ENCODE measurements at regions not wholly inside any gene's neighbourhood (a gene's known extent, or its start where the extent isn't known, plus 50 kb on each side); places are given as distances from the start of the nearest gene placed in this dataset.

DNA sequence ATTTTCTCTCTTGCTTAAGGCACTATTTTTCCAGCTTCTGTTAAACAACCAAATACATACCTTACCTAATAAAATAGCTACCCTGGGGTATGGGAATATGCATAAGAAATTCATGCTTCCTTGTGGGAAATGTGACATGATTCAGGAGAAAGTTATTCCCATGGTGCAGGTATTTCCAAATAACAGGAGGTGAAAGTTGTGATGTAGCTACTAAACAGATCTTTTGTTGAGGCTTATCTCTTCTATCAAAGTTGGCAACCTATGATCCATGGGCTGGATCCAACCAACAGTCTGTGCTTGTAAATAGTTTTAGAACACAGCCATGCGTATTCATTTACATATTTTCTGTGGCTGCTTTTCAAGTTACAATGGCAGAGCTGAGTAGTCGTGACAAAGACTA, 177.8 kb upstream of the NBEA start:
- no peak for DNase-seq (ENCODE audit: extremely low read depth in 1 of 2, low read depth in 1 of 2)

DNA sequence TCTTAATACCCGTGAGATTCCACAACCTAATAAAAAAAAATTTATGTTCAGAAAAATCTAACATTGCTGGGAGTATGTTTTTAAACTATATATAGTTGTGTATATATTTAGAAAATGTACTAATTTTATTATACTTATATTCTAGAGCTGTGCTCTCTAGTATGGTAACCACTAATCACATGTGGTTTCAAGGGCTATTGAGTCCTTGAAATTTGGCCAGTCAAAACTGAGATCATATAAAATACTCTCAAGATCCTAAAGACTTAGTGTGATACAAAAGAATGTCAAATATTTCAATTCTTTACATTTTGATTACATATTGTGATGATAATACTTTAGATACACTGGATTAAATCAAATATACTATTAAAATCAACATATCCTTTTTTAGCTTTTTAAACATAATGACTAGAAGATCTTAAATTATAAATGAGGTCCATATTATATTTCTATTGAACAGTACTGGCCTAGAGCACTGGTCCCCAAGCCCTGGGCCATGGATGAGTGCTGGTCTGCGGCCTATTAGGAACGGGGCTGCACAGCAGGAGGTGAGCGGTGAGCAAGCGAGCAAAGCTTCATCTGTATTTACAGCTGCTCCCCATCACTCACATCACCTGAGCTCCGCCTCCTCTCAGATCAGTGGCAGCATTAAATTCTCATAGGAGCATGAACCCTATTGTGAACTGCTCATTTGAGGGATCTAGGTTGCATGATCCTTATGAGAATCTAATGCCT, 176.5 kb upstream of the NBEA start:
- no peak for DNase-seq (ENCODE audit: extremely low read depth in 1 of 2, low read depth in 1 of 2)

DNA sequence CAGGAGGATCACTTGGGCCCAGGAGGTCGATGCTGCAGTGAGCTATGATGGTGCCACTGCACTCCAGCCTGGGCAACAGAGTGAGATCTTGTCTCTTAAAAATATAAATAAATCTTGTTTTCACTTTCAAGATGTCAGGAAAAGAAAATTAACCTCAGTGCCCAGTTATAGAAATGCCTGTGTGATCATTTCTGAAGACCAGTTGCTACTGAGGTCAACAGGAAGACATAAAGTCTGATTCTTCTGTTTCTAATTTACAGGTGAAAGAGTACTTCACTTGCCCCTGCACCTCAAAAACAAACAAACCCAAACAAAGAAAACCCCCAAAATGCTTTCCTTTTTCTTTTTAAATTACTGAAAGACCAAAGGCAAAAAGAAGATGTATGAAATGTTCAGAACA, 174.3 kb upstream of the NBEA start:
- no peak for DNase-seq (ENCODE audit: extremely low read depth in 1 of 2, low read depth in 1 of 2)

DNA sequence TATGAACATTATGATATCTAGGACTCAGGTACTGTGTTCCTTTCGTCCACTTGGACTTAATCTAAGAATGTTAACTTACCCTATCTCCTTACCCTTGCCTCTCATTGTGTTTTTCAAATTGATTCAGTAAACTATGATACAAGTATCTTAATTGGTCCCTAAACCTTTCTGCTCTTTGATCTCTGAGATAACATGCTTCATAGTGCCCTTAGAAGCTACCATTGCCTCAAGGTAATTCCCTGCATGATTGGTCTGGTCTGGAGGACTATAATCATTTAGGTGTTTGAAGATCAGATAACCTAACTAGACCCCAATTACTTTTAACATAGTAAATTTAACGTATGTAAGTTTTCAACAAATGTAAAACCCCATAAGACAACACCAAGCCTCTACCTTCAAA, 169.9 kb upstream of the NBEA start:
- no peak for DNase-seq (ENCODE audit: extremely low read depth in 1 of 2, low read depth in 1 of 2)

DNA sequence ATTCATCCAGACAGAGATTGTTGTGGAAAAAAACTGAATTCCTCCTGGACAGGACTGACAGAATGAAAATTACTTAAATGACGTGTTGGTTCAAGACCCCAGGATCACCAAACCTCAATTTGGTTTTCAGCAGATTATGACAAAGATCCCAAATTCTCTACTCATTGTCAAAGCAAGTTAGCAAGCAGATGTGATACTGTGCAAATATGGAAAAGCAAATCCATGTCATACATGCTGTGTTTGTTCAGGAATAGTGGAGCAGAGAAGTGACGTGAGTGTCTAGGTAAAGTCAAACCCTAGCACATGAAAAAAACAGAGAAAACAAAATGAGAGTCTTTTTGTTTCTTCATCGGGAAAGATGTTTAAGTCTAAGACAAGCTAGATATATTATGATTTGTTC, 169.2 kb upstream of the NBEA start:
- DNase-seq (ENCODE audit: extremely low read depth in 1 of 2, low read depth in 1 of 2): no peak

DNA sequence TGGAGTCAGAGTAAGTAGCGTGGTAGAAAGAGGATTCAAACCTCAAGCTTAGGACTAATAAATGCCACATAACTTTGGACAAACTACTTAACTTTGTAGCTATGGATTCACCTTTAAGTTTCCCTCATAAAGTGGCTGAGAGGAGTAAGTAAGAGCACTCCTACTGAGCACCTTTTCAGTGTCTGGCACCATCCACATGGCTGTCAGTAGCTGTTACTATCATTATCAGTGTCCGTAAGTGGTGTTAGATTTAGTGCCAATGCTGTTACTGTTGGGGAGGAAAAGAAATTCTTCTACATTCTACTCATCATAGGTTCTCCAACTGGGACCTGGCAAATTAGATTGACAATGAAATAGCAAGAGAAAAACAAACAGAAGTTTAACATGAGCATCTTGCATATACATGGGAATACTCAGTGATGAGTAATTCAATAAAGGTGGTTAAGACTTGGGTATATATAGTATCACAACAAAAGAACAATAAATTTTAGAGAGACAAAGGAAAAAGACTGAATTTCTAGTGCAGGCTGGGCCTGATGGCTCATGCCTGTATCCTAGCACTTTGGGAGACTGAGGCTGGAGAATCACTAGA, 165.6 kb upstream of the NBEA start:
- no peak for DNase-seq (ENCODE audit: extremely low read depth in 1 of 2, low read depth in 1 of 2)

DNA sequence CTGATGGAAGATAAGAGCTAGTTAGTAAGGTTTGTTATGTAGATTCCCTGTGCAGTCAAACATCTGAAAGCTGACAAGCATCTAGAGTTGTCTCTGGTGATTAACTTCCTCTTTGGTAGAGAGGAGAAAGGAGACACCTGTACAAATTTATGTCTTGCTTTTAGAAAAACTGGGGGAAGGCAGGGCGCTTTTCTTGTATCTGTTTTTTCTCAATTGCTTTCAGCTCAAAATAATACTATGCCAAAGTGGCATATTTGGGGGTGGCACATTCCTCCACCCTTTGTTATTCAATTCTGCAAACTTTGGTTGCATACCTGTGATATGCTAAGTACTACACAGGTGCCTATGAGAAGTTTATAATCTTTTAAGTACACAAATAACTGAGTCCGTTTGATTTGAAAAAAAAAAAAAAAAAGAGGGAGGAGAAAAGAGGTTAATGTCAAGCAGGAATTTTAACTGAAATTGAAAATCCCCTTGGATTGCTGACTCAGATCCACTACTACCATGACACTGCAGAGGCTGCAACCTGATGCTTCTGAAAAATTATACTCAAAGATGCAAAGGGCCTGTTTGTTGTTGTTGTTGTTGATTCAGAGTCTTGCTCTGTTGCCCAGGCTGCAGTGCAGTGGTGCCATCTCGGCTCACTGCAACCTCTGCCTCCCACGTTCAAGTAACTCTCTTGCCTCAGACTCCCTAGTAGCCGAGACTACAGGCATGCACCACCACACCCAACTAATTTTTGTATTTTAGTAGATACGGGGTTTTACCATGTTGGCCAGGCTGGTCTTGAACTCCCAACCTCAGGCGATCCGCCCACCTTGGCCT, 164.8 kb upstream of the NBEA start:
- no peak for DNase-seq (ENCODE audit: extremely low read depth in 1 of 2, low read depth in 1 of 2)

DNA sequence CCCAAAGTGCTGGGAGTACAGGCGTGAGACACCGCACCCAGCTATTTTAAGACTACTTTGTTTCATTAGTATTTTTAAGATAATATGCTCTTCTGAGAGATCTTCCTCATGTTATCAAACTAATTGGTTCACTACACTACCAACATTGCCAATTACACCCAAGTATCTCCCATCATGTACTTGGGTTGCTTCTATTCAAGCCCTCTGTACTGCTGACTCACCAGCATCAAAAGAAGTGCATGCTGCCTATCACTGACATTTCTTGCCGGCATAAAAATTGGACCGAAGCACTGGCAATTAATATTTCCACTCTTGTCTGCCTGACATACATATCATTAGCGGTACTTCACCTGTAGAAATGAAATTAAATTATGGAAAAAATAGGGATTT, 164.2 kb upstream of the NBEA start:
- no peak for DNase-seq (ENCODE audit: extremely low read depth in 1 of 2, low read depth in 1 of 2)

DNA sequence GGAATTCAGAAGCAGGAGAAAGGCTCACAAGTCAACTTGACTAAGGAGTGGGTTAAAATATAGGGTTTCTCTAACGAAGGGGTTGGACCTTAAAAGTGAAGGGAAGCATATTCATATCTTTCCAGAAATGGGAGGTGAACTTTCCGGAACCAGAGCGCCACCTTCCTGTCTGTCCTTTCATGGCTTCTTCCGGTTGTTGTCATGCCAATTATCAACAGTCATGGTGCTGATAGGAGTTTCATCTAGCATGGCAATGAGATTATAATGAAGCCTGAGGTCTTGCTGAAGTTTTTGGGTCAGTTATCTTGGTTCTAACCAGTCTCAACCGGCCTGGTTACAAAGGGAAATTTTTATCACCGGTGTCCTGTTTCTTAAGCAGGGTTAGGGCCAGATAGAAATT, 162.9 kb upstream of the NBEA start:
- no peak for DNase-seq (ENCODE audit: extremely low read depth in 1 of 2, low read depth in 1 of 2)

DNA sequence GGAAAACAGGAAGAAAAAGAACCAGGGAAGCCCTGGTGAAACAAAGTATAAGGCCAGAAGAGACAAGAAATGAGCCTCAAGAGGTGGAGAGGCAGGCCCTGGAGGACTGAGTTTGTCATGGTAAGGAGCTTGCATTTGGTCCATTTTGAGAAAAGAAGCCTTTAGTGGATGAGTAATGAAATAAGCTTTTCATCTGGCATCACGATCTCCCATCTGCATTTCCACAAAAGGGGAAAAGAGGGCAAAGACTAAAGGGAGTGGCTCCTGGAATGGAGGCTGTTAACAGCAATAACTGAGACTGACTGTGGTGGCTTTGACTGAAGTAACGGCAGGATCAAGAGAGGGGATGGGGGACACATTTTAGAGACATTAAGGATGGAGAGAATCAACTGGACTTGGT, 148.8 kb upstream of the NBEA start:
- no peak for DNase-seq (ENCODE audit: extremely low read depth in 1 of 2, low read depth in 1 of 2)

DNA sequence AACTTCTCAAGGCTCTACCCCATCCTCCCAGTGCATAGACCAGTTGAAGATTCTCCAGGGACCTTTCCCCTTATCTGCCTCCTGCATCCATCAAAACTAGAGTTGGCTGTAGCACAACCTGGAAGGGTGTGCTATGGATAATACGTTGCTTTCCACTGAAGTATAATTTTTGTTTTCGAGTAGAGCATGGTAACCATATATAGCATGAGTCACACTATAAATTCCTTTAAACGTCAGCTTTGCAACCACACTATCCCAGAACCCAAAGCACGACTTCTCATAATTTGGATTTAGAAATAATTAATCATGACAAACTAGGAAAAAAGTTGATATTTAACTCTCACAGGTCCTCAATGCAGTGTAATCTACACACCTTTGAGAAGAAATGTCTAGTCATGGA, 138.3 kb upstream of the NBEA start:
- no peak for DNase-seq (ENCODE audit: extremely low read depth in 1 of 2, low read depth in 1 of 2)

DNA sequence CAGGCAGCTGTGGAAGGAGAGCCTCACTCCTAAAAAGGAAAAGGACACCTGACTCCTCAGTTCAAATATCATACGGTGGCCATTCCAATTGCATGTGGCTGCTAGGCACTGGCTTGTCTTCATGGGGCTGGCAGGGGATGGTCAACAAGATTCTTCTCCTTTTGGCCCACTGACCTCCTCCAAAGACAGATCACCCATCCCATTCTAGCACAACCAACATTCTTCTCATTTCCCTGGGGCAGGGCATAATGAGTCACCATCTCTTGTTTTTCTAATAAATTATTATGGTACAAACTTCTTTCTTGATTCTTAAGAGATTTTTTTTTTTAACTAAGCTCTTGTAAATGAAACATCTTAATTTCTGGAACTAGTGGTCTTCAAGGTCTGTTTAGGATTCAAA, 136.7 kb upstream of the NBEA start:
- no peak for DNase-seq (ENCODE audit: extremely low read depth in 1 of 2, low read depth in 1 of 2)

DNA sequence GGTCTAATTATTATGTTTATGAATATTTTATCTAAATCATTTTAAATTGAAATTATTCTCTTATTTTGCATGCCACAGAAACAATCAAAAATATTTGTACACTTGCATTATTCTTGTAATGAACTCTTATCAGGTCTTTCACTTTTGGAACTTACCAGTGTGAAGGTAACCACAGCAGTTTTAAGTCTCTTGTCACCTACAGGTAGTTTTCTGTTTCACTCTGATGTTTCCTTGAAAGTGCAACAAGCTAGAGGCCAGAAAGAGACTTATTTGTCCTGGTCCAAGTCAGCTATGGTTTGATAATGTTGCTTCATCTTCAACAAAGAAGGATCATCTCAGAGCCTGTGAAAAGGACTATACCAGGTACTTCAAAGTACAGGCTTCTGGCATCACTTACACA, 133.4 kb upstream of the NBEA start:
- DNase-seq (ENCODE audit: extremely low read depth in 1 of 2, low read depth in 1 of 2): no peak

DNA sequence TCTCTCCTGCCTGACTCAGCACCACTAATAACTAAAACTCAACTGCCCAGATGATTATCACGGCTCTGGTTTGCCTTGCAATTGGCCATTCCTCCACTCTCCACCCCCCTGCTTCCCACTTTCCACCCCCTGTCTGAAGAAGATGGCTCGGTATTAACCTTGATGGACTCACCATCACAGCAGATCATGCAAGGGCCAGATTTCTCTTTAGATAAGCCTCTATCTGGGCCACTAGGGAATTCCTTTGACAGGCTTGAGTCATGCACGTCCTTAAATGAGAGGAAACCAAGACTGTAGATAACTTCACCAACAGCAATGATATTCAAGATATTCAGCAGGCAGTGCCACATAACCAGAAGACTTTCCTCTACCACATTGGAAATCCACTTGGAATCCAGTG, 131.1 kb upstream of the NBEA start:
- no peak for DNase-seq (ENCODE audit: extremely low read depth in 1 of 2, low read depth in 1 of 2)

DNA sequence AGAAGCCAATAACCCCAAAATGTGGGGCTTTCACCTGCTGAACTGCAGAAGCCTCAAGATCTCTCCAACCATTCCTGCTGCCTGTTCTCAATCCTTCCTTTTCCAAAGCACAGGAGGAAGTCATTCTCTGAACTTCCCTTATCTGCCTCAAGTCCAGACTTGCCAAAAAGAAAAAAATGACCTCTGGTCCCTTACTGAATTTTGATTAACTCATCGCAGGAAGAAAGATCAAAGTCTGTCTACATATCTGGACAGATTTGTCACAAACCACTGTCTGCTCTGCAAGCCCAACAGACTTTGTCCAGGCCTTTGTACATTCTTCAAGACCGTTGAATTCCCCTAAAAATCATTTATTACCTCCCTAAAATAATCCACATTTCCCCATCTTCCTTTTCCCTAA, 126.5 kb upstream of the NBEA start:
- no peak for DNase-seq (ENCODE audit: extremely low read depth in 1 of 2, low read depth in 1 of 2)

DNA sequence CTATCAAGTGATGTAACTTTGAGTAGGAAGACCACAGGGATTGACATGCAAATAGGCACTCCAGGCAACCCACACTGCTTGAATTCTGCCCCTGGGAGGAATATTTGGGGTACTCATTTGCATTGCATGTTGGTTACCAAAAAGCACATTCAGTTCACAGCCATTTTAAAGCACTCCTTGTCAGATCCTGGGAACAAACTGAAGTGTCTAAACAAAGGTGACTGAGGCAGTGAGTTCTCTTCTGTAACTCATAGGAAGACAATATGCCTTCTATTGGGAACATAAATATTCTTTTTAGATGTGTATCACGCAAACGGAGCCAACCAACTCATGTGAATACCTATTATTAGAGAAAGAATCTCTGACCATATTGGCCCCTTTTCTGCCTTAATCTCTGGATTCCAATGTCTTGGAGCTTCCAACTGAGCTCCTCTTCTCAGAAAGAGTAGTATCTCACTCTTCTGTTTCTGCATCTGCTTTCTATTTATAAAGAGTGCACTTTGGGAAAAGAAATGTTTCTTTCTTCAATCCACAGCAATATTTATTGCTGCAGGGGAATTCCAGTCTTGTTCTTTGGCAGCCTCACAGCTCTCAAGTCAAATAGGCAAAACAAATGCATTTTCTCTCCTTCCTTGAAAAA, 125.7 kb upstream of the NBEA start:
- no peak for DNase-seq (ENCODE audit: extremely low read depth in 1 of 2, low read depth in 1 of 2)

DNA sequence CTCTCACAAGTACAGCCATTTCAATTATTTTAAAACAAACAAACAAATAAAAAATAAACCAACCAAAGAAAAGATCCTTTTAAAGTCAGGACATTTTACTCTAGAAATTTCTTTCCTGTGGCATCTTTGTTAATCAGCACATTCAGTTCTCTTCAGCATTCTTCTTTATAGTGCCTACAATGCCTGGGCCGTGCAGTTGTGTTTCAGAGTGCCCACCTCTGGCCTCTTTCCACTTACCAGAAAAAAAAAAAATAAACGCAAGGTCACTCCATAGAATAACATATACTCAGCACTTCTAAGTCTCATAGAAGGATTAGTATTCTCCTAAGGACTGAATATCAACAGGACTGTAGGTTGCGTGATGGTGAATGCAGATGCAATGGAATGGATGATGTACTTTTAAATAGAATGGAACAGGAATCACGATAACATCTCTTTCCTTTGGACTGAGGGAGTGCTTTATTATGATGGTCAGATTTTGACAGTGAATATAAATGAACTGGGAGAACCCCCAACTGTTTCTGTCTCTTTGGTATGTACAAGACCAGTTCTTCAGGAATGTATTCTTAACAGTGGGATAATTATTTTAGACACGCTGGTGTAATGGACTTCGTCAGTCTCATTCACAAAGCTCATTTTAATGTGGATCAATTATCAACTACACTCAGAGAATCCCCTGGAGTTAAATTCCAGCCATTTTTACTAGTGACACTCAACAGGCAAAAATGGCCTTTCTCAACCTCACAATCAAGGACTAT, 125.0 kb upstream of the NBEA start:
- DNase-seq (ENCODE audit: extremely low read depth in 1 of 2, low read depth in 1 of 2): no peak

DNA sequence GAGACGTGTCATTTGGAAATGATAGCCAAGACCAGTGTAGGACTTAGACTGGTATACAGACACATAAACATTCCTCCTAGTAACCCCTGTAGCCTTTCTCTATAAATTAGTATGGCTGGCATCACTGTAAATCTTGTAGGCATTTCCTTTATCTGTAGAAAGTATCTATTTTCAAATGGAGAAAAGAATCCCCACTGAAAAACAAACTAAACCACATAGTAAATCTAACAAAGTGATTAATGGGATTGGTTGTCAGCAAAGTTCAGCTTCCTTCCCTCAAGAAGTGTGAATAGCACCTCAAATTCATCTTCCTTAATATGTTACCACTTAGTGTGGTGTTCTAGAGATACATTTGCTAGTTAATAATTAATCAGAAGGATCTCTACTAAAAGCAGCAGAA, 119.4 kb upstream of the NBEA start:
- no peak for DNase-seq (ENCODE audit: extremely low read depth in 1 of 2, low read depth in 1 of 2)

DNA sequence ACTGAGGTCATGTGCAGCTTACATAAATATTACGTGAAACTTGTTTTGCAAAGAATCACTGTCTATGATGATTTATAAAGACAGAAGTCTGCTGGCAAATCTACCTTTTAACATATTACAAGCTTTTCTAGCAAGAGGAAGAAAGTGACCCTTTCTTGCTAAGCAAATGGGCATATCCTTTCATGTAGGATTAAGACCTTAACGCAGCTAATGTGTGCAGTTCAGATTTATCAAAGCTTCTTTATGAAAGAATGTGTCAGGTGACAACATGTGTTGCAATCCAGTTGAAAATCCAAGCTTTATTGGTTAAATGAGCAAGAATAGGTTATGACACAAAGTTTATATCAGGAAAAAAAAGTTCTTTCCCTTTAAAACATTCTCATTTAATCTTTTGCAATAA, 115.6 kb upstream of the NBEA start:
- no peak for DNase-seq (ENCODE audit: extremely low read depth in 1 of 2, low read depth in 1 of 2)

DNA sequence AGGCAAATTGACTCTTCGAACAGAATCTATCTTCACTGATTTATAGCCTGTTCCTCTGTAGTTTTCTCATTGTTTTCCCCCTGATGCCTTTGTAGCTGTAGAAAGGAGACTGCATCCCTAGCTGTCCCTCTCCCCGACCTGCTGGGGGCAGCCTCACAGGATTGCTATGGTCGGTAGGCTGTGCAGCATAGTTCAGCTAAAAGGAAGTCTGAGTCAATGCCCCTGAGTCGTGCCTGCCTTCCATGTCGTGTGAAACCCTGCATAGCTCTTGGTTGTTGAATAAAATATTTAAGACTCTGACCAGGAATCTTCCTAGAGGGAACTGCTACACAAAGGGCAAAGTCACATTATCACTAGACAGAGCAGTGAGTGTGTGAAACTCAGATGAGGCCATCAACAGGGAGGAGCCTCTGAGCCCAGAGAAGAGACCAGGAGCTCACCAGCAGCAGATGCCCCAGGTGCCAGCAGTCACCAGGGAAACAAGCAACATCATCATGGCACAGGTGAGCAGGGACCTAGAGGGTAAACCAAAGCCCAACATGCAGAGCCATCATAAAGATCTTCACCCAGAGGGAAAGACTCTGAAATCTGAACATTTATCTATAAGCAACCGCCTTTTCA, 108.4 kb upstream of the NBEA start:
- no peak for DNase-seq (ENCODE audit: extremely low read depth in 1 of 2, low read depth in 1 of 2)

DNA sequence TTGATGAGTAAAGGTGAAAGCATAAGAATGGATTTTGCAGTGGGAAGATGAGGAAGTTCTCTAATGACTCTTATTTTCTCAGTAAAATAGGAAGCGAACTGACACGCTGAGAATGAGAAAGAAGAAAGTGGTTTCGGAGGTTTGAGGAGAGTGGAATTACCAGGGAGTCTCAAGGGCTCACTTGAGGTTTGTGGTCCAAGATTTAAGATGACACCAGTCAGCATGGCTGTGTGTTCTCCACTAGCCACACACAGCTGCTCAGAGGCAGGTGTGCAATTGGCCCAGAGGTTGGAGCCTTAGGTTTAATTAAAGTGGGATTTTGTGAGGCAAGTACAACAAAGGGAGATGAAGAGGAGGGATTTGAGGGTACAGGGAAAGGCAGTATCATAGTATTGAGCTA, 99.6 kb upstream of the NBEA start:
- DNase-seq (ENCODE audit: extremely low read depth in 1 of 2, low read depth in 1 of 2): no peak

Data from stimulated activated CD8-positive, alpha-beta memory T cell treated with anti-CD3 and anti-CD28 coated beads, Interleukin-7, amount 100 ng/mL, for 48 hours (primary cell).